Activated CD8-positive, alpha-beta memory T cell treated with anti-CD3 and anti-CD28 coated beads for 36 hours (primary cell): ENCODE measurements at regions not wholly inside any gene's neighbourhood (a gene's known extent, or its start where the extent isn't known, plus 50 kb on each side); places are given as distances from the start of the nearest gene placed in this dataset.

Experiments used
- CTCF ChIA-PET: fragments of 350-600 bp; sonication (Branson Sonifier 250); formaldehyde crosslinking; loops from one replicate; lab custom pipeline; 2021; ENCODE audit warnings: antibody characterized with exemption; lab: Charles Lee
- POLR2A ChIA-PET: fragments of 350-600 bp; sonication (Branson Sonifier 250); formaldehyde crosslinking; loops from one replicate; lab custom pipeline; 2021; ENCODE audit warnings: antibody characterized with exemption; lab: Charles Lee

DNA sequence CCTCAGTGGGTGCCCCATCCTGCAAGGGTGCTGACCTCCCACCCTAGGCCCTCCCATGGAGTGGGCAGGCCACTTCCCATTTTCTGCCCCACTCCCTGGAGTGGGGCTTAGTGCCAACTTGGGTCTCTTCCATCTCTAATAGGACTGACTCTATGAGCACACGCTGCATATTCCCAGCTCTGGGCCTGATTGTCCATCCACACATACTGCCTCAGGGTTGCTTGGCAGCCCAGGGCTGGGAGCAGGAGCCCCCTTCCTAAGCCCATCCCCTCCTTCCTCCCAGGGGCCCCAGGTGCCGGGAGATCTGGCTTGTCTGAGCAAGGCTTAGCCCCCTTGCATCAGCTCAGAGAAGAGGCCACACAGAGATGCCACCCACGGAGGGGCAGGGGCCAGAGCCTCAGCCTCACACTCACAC is 55.1 kb downstream of the PJA1 start:
- CTCF ChIA-PET: no interaction called here
- POLR2A ChIA-PET: no interaction called here

DNA sequence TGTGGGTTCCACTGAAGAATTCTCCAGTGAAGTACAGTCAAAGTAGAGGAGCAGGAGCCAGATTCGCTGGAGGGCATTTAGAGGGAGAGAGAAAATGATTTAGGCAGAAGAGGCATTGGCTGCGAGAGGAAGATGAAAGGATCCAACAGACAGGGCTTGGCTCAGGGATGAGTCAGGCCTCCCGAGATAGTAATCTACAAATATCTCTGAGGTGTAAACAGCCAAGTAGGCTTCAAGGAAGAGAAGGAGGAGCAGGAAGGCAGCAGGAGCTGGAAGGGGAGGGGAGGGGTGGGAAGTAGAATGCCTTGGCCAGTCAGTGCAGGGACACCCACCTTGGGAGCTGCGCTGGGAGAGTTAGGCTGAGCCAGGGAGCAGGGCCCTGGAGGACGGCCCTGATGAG is 55.5 kb downstream of the PJA1 start:
- ChIA-PET CTCF (no interaction called here), POLR2A (no interaction called here)

DNA sequence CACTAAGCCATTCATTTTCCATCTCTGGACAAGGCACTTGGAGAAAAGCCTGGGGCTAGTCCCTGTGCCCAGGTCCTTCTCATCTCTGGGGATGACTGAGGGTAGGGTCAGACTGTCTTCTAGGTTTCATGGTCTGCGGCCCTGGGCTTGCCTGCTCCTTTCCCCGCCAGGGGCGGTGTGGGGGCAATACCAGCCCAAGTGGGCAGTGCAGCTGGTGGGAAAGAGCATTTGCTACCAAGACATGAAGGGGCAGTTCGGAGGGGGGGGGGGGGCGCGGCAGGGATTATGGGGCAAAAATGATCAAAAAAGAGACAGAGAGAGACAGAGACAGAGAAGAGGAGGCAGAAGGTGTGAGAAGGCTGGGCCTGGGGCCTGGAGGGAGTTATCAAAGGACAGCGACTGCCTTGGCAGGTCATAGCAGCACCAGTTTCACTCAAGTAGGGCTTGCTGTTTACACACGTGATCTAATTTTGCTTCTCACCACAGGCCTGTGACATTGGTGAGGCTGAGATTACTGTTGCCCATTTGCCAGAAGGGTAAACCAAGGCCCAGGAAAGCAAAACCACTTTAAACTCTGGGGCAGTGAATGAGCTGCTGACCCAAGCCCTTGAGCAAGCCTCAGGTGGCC is 56.1 kb downstream of the PJA1 start:
- POLR2A ChIA-PET: no interaction called here
- CTCF ChIA-PET: no interaction called here

DNA sequence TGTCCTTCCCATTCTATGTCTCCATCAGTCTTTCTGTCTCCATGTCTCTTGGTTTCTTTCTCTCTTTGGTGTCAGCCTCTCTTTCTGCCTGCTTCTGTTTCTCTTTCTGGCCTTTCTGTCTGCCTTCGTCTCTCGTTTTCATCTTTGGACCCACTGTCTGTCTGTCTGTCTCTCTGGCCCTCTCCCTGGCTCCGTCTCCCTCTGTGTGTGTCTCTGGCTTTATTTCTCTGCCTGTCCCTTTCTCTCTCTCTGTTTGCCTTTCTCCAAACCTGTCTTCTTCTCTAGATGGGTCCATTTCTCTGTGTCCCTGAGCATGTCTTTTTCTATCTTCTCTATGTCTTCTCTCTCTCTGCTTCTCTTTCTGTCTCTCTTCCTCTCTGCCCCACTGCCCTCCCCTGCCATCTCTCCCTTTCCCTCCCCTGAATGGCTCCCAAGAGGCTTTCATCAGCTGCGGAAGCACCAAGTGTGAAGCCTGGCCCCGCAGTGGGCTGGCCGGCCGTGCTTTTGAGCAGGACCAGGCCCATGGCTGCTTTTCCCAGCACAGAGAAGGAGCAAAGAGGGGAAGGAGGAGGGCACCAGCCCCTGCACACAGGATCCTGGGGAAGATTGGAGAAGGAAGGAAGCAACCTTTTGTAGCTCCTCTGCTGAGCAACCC is 57.4 kb downstream of the PJA1 start:
- POLR2A ChIA-PET: no interaction called here

DNA sequence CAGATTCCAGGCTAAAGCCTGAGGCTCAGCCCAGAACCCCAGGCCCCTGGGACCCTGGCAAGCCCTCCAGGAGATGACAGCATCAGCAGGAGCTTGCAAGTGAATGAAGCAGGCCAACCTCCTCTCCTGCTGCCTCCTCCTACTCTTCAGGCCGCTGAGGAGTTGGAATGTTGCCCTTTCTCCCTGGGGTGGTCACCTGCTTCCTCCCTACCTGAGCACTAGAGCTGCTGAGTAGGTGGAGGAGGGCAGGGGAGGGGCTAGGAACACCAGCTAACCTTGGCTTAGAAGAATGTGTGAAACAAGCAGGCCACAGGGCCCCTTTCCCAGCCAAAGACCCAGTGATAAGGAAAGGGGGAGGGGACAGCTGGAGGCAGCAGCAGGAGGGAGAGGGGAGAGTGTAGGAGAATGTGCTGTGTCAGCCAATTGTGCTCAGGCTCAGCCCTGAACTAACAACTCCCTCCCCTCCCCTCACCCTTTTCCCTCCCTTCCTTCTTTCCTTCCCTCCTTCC is 58.0 kb downstream of the PJA1 start:
- ChIA-PET CTCF (no interaction called here), POLR2A (no interaction called here)

More for the DNA sequence above, 57.4 kb downstream of the PJA1 start:
- CTCF ChIA-PET: no interaction called here

DNA sequence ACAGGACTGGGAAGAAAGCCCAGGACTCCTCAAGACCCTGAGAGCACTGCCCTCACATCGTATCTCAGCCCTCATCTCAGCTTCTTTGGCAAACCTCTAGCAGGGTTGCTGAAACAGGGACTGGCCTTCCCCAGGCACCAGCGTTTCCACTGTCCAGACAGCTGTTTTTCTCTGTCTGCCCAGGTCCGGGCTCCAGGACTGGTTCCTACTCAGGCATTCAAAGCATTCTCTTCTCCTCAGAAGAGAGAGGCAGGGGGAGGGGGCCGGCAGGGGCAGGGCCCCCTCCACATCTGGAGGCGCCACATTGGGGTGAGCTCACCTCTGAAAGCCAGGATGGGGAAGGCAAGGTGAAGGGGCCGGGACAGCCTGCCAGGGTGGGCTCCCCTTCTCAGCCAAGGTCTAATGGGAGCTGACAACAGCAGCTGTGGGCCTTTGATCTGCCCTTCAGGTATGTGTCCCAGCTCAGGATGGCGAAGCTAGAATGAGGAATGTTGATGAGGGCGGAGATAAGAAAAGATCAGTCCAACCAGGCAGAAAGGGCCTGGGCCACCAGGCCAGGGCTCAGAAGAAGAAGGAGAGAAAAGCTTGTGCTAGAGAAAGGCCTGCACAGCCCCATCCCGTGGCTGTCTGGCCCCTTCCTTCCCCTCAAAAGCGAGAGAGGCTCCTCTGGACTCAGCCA is 60.4 kb downstream of the PJA1 start:
- POLR2A ChIA-PET: no interaction called here
- CTCF ChIA-PET: no interaction called here

DNA sequence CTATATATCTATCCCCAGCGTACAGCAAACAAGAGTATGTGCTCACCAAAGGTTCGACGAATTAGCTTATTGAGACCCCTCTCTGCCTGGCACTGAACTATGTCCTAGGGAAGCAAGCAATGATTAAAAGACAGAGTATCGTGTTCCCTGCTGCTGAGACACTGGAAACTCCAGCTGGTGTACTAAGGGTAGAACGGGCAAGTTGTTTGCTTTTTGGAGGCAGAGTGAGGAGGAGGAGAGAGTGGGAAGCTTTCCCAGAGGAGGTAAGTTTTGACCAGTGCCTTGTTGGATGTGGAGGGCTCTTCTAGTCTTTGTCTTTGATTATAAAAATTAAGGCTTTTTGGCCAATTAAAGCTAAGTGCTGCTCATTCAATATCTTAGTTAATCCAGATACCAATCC is 61.7 kb downstream of the PJA1 start:
- POLR2A ChIA-PET: no interaction called here
- CTCF ChIA-PET: no interaction called here

DNA sequence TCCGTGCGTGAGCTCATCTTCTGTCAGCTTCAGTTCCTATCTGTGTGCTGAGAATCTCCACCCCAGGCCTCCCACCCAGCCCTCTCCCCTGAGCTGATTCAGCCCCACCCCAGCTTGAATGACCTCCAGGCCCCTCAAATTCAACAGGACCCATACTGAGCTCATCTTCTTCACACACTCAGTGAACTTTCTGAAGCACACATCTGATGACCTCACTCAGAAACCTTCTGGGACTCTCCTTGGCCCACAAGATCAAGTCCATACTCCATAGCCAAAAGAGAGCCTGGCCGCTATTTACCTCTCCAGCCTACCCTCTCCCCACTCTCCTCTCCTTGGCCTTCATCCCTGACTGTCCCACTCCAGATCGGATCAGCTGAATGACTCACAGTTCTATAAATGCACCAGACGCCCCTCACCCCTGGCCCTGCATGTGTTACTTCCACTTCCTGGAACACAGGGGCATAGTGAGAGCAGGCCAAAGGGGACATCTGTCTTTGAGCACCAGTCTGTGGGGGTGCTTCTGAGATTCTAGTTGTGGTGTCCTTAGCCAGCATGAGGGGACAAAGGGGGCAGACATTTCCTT is 62.5 kb downstream of the PJA1 start:
- CTCF ChIA-PET: interaction anchor here (0.8 kb wide), 1 partner anchor 9 kb away, joined by 3 read pairs; no protein-coding TSS in a partner anchor
- POLR2A ChIA-PET: no interaction called here

DNA sequence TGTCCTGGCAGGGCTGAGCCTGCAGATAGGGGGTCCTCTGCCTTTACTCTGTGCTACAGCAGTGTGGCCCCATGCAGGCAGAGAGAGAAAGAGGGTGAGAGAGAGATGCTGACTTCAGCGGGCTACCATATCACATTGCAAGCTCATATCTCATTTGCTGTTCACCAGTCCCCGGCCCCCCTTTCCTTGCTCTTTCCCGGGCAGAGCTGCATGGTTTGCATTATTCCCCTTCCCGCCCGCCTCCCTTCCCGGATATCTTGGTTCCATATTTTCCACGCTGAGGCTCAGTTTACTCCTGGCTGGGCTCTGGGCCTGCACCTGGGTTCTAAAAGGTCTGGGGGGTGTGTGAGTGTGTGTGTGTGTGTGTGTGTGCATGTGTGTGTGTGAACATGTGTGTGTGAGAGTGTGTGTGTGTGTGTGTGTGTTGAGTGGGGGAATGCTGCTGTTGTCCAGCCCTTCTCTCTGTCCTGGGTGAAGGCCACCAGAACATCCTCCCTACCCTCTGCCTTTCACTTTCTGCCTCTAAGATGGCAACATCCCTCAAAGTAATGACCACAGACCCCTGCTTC is 63.5 kb downstream of the PJA1 start:
- POLR2A ChIA-PET: no interaction called here
- CTCF ChIA-PET: no interaction called here

DNA sequence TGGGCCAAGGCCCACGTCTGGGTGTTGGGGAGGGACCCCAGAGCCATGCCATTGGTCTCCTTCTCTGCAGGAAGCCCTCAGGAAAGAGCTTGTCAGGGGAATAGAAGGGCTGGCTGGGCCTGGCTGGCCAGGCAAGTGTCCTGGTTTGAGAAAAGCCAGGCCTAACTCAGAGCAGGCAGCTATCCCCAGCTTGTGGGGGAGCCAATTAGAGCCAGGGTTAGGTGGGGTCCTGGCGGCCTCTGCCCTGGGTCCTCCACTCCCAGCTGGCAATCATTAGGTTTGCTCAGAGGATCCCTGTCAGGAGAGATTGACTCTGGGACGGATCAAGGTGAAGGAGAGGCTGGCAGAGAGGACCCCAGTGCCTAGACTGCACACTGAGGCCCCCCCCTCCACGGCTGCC is 64.8 kb downstream of the PJA1 start:
- ChIA-PET POLR2A (no interaction called here), CTCF (interaction anchor here (0.7 kb wide), 1 partner anchor 273 kb away, joined by 5 read pairs; no protein-coding TSS in a partner anchor)

DNA sequence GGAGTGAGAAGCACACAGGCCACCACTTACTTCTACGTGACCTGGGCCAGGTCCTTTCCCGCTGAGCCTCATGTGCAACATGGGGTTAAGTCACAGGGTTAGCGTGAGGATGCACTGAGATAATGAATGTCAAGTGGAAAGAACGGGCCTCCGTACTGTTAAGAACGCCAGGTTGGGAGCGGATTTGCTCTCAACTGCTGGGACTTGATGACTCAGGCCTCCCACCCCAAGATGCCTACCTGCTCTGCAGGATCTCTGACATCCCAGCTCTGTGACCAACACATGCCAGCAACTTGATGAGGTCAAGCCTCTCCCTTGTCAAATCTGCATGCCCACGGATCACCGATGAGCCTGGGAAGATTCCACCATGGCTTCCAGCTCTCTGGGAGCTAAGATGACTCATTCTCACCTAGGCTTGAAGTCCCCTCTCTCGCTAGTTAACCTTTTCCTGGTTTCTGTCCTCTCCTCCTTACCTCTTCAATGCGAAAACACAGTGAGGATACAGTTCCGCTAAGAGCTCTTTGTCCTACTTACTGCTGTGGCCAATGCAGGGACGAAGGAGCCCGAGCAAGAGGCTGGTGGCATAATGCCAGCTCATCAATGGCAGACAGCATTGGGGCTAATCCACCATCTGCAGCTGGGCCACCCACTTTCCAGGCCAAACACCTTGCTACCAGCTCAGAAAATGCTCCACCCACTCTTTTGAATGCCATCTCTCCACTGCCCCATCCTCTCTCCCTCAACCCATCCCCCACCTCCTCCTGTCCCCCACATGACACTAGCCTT is 67.6 kb downstream of the PJA1 start:
- CTCF ChIA-PET: no interaction called here
- POLR2A ChIA-PET: no interaction called here

DNA sequence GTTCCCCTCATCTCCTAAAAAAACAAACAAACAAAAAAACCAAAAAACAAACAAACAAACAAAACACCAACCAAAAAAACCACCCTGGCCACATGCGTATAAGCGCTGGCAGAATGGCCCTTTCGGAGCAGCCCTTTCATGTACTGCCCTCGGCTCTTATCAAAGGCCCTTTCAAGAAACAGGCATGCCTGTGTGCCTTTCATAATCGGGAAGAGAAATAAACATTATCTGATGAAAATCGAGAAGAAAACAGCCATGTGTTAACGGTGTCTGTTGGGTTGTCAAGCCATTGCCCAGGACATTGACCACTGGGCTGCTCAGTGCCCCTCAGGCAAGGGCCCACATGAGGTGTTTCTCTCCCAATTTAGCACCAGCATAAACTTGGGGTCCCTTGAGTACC is 68.3 kb downstream of the PJA1 start:
- ChIA-PET POLR2A (no interaction called here), CTCF (no interaction called here)

DNA sequence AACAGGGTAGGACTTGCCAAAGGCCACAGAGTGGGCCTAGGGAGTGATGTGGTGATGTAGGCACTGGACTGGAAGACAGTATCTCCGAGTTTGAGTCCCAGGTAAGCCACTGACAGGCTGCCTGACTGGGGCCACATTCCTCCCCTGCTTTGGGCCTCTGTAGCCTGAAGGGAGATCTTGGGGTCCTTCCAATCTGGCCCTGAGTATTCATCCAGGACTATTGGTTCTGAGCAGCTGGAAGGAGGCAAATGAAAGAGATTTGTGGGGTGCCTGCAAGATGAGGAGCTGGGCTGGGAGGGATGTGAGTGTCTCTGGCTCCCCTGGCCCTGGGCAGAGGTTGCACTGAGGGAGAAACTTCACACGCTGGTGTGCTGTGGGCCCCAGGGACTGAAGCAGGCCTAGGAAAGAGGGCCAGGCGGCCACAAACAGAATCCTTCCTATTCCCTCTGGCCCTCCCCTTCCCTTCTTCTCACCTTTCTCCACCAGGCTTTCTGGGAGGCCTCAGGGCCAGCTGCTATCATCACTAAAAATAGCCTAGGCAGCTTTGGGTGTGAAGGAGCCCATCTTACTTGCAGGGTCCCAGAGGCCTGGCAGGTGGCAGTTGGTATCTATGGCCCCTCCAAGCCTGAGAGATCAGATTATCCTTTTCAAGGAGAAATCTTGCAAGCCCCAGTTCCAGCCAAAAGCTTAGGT is 70.1 kb downstream of the PJA1 start:
- CTCF ChIA-PET: interaction anchor here (0.8 kb wide), 1 partner anchor 266 kb away, joined by 3 read pairs; the partner anchor contains the start of gene EFNB1
- POLR2A ChIA-PET: no interaction called here

DNA sequence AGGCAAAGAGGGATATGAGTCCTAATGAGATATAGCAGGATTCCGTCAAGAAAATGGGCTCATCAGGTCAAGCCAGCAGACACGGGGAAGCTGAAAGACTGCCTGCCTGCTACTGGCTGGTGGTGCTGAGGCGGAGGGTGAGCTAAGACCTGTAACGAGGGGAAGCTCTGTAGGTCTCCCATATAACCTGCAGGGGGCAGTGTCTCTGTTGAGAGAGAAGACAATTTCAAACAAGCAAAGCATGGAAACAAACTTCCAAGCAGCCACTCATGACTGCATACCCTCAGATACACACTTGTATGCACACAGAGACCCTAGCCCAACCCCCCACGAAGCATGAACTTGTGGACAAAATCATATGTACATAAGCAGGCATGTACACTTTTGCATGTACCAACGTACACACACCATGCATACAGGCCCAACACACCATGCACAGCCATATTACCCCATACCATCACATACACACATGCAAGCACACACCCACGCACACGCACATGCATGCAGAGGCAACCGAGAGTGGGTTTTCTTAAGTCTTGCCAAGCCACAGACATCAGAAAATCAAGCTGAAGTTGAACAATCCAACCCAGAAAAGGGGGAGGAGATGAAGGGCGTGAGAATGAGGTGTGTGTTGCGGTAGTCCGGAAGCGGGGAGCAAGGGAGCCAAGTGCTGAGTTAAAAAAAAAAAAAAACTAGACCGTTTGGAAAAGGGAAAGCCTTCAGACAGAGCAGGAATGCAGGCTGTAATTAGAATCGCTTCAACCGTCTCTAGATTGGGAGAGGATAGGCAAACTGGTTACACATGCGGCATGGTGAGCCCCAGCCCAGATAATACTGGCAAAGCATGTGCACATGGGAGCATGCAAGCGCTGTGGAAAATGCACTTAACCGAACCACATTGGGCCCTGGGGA is 71.0 kb downstream of the PJA1 start:
- POLR2A ChIA-PET: no interaction called here

DNA sequence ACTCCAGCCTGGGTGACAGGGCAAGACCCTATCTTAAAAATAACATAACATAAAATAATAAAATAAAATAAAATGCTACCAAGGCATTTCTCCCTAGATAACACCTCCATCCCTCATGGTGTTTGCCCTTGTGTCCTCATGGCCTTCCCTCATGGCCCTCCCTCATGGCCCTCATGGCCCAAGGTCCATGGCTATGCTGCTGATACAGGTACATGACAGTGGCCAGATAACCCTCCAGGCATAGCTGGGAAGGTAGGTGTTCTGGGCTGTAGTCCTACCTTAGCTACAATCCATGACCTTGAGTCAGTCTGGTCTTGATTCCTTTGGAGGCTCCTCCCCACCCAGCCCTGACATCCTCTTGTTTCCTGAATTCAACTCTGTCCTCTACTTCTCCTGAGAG is 75.2 kb downstream of the PJA1 start:
- ChIA-PET POLR2A (no interaction called here), CTCF (interaction anchor here (1.8 kb wide), 1 partner anchor 132 kb away, joined by 5 read pairs; no protein-coding TSS in a partner anchor)

More for the DNA sequence above, 71.0 kb downstream of the PJA1 start:
- CTCF ChIA-PET: interaction anchor here (0.6 to 0.9 kb wide), 3 partner anchors 8 to 192 kb away, joined by 3 to 4 read pairs (median 3); no protein-coding TSS in a partner anchor

DNA sequence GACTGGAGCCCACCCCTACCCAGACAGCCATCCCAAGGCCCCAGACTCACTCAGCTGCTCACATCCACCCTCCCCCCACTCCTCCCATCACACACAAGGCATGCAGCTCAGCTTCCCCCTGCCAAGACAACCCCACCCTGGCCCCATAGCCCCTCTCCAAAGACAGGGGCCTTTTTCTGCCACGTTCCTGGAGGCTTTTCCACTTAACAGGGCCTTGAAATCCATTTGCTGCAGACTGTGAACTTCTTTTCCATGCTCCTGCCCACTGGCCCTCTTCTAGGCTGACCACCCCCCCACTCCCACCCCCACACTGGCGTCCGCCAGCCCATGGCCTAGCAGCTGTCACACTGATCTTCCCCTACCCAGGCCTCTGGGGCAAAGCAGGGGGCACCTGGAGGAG is 76.0 kb downstream of the PJA1 start:
- CTCF ChIA-PET: interaction anchor here (1.8 kb wide), 1 partner anchor 133 kb away, joined by 5 read pairs; no protein-coding TSS in a partner anchor
- POLR2A ChIA-PET: no interaction called here
